SK-N-SH (cell line): ENCODE measurements at regions not wholly inside any gene's neighbourhood (a gene's known extent, or its start where the extent isn't known, plus 50 kb on each side); places are given as distances from the start of the nearest gene placed in this dataset.

ENCODE experiments used
- CTCF ChIA-PET: fragments of 300-600, 350-600 bp; formaldehyde crosslinking; extraction: SDS; loops from one replicate; lab custom pipeline; 2021; lab: Yijun Ruan, JAX
- POLR2A ChIA-PET: fragments of 350-600 bp; sonication (Branson Sonifier 250); formaldehyde crosslinking; extraction: SDS; loops from one replicate; lab custom pipeline; 2020; ENCODE audit warnings: antibody characterized with exemption, inconsistent platforms; lab: Yijun Ruan, JAX
- DNase-seq: peaks from one replicate; pipeline ENCODE4 v3.0.0; 2012
- H2AFZ ChIP-seq: fragments of 200-600 bp; sonication (generic); 2 replicates; pipeline ENCODE4 v1.8.1; 2016; ENCODE audit warnings: antibody characterized with exemption, mild to moderate bottlenecking, low read depth
- H3F3A ChIP-seq: fragments of 200-600 bp; sonication (generic); replicated peaks from 2 replicates; pipeline ENCODE3; 2016; ENCODE audit warnings: antibody characterized with exemption, mild to moderate bottlenecking; ENCODE audit not compliant: insufficient read depth
- H3K27ac ChIP-seq, 2 experiments: fragments of 200-500 bp in 1 of 2; fragments of 200-600 bp in 1 of 2; sonication (Bioruptor generic) in 1 of 2; sonication (generic), shearing (Covaris generic) in 1 of 2; 2 replicates each; pipeline versions ENCODE4 v1.5.1 to v1.6.1; 2014 to 2016; ENCODE audit warnings: low read depth in 2 of 2, inconsistent platforms in 1 of 2, low read length in 1 of 2, mild to moderate bottlenecking in 1 of 2, mixed read lengths in 1 of 2
- H3K27me3 ChIP-seq: fragments of 200-600 bp; sonication (generic), shearing (Covaris generic); 2 replicates; pipeline ENCODE4 v1.6.1; 2016; ENCODE audit warnings: mixed run types; ENCODE audit not compliant: insufficient read depth
- H3K36me3 ChIP-seq, 2 experiments: fragments of 200-500 bp in 1 of 2; fragments of 200-600 bp in 1 of 2; sonication (Bioruptor generic) in 1 of 2; sonication (generic) in 1 of 2; replicated peaks in 1 of 2; 2 replicates each; pipeline versions ENCODE3 to v1.5.1; 2014 to 2016; ENCODE audit warnings: low read length in 1 of 2, mild to moderate bottlenecking in 1 of 2; ENCODE audit not compliant: insufficient read depth in 2 of 2, control insufficient read depth in 1 of 2
- H3K4me1 ChIP-seq, 2 experiments: fragments of 200-500 bp in 1 of 2; fragments of 200-600 bp in 1 of 2; sonication (Bioruptor generic) in 1 of 2; sonication (generic), shearing (Covaris generic) in 1 of 2; 2 replicates each; pipeline versions ENCODE4 v1.5.1 to v1.6.1; 2014 to 2016; ENCODE audit warnings: low read depth in 1 of 2, low read length in 1 of 2, mixed run types in 1 of 2; ENCODE audit not compliant: insufficient read depth in 2 of 2, control insufficient read depth in 1 of 2
- H3K4me2 ChIP-seq: fragments of 200-600 bp; sonication (generic), shearing (Covaris generic); 2 replicates; pipeline ENCODE4 v1.6.1; 2017; ENCODE audit warnings: mixed run types
- H3K4me3 ChIP-seq, 2 experiments: fragments of 200-500 bp in 1 of 2; fragments of 200-600 bp in 1 of 2; sonication (Bioruptor generic) in 1 of 2; sonication (generic), shearing (Covaris generic) in 1 of 2; 2 replicates each; pipeline versions ENCODE4 v1.5.1 to v1.8.1; 2014 to 2016; ENCODE audit warnings: low read depth in 2 of 2, inconsistent platforms in 1 of 2, low read length in 1 of 2, mild to moderate bottlenecking in 1 of 2, mixed read lengths in 1 of 2, moderate library complexity in 1 of 2
- H3K79me2 ChIP-seq: fragments of 200-600 bp; sonication (generic); 2 replicates; pipeline ENCODE4 v1.8.1; 2017; ENCODE audit warnings: mild to moderate bottlenecking; ENCODE audit not compliant: insufficient read depth
- H3K9ac ChIP-seq: fragments of 200-600 bp; sonication (generic); 2 replicates; pipeline ENCODE4 v1.6.1; 2017; ENCODE audit warnings: mixed run types
- H3K9me2 ChIP-seq: fragments of 200-600 bp; sonication (generic); 2 replicates; pipeline ENCODE4 v1.6.1; 2017; ENCODE audit warnings: mixed run types
- H3K9me3 ChIP-seq: fragments of 200-600 bp; sonication (generic); 2 replicates; pipeline ENCODE4 v1.6.1; 2017; ENCODE audit warnings: mixed run types, mild to moderate bottlenecking, moderate library complexity
- H4K20me1 ChIP-seq: fragments of 200-600 bp; sonication (generic); 2 replicates; pipeline ENCODE4 v1.6.1; 2017; ENCODE audit warnings: mild to moderate bottlenecking, mixed run types; ENCODE audit not compliant: insufficient read depth
- EP300 ChIP-seq, 2 experiments: IDR thresholded peaks; 2 replicates each; pipeline versions ENCODE4 v1.4.0 to v1.6.1; 2012; ENCODE audit warnings: borderline replicate concordance in 1 of 2, low read depth in 1 of 2, low read length in 1 of 2
- FOSL2 ChIP-seq: IDR thresholded peaks from 2 replicates; pipeline ENCODE4 v1.4.0; 2012; ENCODE audit warnings: low read depth, mild to moderate bottlenecking, moderate library complexity, borderline replicate concordance
- FOXJ3 ChIP-seq: sonication (generic); formaldehyde crosslinking; IDR thresholded peaks from 2 replicates; pipeline ENCODE4 v1.5.1; 2020; ENCODE audit warnings: mild to moderate bottlenecking, missing genetic modification reagents
- FOXM1 ChIP-seq: IDR thresholded peaks from 2 replicates; pipeline ENCODE4 v1.4.0; 2012; ENCODE audit warnings: low read depth, mild to moderate bottlenecking
- GATA2 ChIP-seq: sonication (generic); formaldehyde crosslinking; IDR thresholded peaks from 2 replicates; pipeline ENCODE4 v1.5.0; 2020; ENCODE audit warnings: mild to moderate bottlenecking, missing genetic modification reagents
- JUND ChIP-seq: IDR thresholded peaks from 2 replicates; pipeline ENCODE4 v1.4.0; 2012
- MAX ChIP-seq: IDR thresholded peaks from 2 replicates; pipeline ENCODE4 v1.4.0; 2012; ENCODE audit warnings: low read depth
- MEF2A ChIP-seq: IDR thresholded peaks from 2 replicates; pipeline ENCODE4 v1.4.0; 2012; ENCODE audit warnings: low read depth, borderline replicate concordance
- MXI1 ChIP-seq: IDR thresholded peaks from 2 replicates; pipeline ENCODE4 v1.6.1; 2012; ENCODE audit warnings: mild to moderate bottlenecking, low read depth, low read length, improper control_type of control experiment
- NFIC ChIP-seq: IDR thresholded peaks from 2 replicates; pipeline ENCODE4 v1.4.0; 2012; ENCODE audit warnings: borderline replicate concordance
- NRF1 ChIP-seq: IDR thresholded peaks from 2 replicates; pipeline ENCODE4 v1.6.1; 2012; ENCODE audit warnings: low read depth, mild to moderate bottlenecking, low read length
- RXRA ChIP-seq: IDR thresholded peaks from 2 replicates; pipeline ENCODE4 v1.4.0; 2012; ENCODE audit warnings: low read depth, mild to moderate bottlenecking, borderline replicate concordance
- SIN3A ChIP-seq: IDR thresholded peaks from 2 replicates; pipeline ENCODE4 v1.6.1; 2012; ENCODE audit warnings: low read depth, mild to moderate bottlenecking, low read length, moderate library complexity, borderline replicate concordance
- SMC3 ChIP-seq: IDR thresholded peaks from 2 replicates; pipeline ENCODE4 v1.6.1; 2012; ENCODE audit warnings: low read depth, low read length, improper control_type of control experiment
- TAF1 ChIP-seq: IDR thresholded peaks from 2 replicates; pipeline ENCODE4 v1.6.1; 2012; ENCODE audit warnings: low read depth, mild to moderate bottlenecking, low read length, moderate library complexity, borderline replicate concordance
- TCF12 ChIP-seq: IDR thresholded peaks from 2 replicates; pipeline ENCODE4 v1.4.0; 2012
- TEAD4 ChIP-seq: IDR thresholded peaks from 2 replicates; pipeline ENCODE4 v1.4.0; 2012; ENCODE audit warnings: mild to moderate bottlenecking, borderline replicate concordance; ENCODE audit not compliant: insufficient read depth
- WGBS: methylation state at CpG from one replicate; pipeline ENCODE4 v1.1.6; 2017; ENCODE audit warnings: low lambda C conversion rate; 5-methylcytosine and 5-hydroxymethylcytosine counted together
- TF ChIP-seq, protein P1 (sequence below): IDR thresholded peaks from 2 replicates; pipeline ENCODE4 v1.6.1; 2012; ENCODE audit warnings: mild to moderate bottlenecking, low read depth, low read length, moderate library complexity
- TF ChIP-seq, protein P2 (sequence below): IDR thresholded peaks from 2 replicates; pipeline ENCODE4 v1.4.0; 2012; ENCODE audit warnings: low read depth, borderline replicate concordance

DNA sequence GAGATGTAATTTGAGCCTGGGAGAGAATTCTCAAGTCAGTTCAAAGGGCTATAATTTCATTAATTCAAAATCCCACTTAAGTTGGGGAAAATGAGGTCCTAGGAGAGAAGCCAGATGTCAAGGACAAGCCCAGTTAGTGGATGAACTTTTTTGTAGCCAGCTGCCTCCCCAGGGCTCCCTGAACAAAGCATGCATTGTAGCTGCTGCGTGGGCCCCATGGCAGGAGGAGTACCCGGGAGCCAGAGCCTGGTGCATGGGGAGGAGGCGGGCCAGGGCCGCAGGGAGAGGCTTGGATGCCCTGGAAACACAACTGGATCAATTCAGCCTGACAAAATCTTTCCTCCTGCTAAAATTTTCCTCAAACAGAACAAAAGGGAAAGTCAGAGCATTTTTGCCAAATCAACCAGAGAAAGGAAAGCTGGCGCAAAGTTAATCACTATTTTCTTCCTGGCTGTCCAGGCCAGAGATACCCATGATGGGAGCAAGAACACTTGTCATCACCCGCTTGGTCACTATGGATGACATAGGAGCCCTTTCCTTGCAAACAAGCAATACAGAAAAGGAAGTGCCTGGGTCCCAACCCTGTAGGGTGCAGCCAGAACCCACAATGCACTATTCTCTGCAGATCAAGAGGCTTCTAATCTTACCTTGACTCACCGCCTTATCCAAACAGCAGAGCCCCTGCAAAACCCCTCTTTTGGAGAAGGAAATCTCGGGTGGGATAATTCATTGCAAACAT is 248.1 kb upstream of the RAB4A start:
- TF ChIP-seq FOSL2 (no peak), MXI1 (no peak), EP300 (IDR thresholded peaks at IDR 0.05; ENCODE audit: borderline replicate concordance in 1 of 2, low read depth in 1 of 2, low read length in 1 of 2) (no peak), FOXJ3 (CRISPR knock-in tag) (no peak), RXRA (no peak), NRF1 (no peak)
- TF ChIP-seq, all 33 proteins: peak for 0
- Histone ChIP-seq H4K20me1 (no peaks in the 10 kb centered on the region), H3K4me1 (peaks cover 10 to 11% of the 10 kb centered on the region in 2 experiments; a peak in 2 of 4 replicates), H3K36me3 (no peaks in the 10 kb centered on the region), H3F3A (no peaks in the 10 kb centered on the region), H3K9me2 (no peaks in the 10 kb centered on the region), H3K4me3 (no peak overlapping the region), H3K9ac (no peak overlapping the region), H3K27ac (no peak overlapping the region), H3K27me3 (no peaks in the 10 kb centered on the region), H3K4me2 (no peak overlapping the region), H2AFZ (no peak overlapping the region), H3K79me2 (no peaks in the 10 kb centered on the region), H3K9me3 (no peaks in the 10 kb centered on the region)
- CTCF ChIA-PET, result interaction anchor here (1.2 to 2.3 kb wide), 2 partner anchors 12 to 287 kb away, joined by 5 to 7 read pairs; partner anchors contain the start of gene RHOU
- POLR2A ChIA-PET, result no interaction called here
- WGBS, result 90% methylated on average over 7 of the region's 8 CpGs
- DNase-seq, result no peak

- POLR2A ChIA-PET, result no interaction called here
- Histone ChIP-seq H2AFZ (no peak overlapping the region), H3K9me2 (no peaks in the 10 kb centered on the region), H3F3A (no peaks in the 10 kb centered on the region), H3K4me2 (peak overlapping the region; percentile 48; the same call in 1 of the 2 replicates), H3K79me2 (no peaks in the 10 kb centered on the region), H3K36me3 (no peaks in the 10 kb centered on the region), H3K4me3 (no peak overlapping the region), H3K9ac (no peak overlapping the region), H3K4me1 (peaks cover 10 to 16% of the 10 kb centered on the region in 2 experiments; a peak in 2 of 4 replicates), H3K27ac (no peak overlapping the region), H4K20me1 (no peaks in the 10 kb centered on the region), H3K9me3 (no peaks in the 10 kb centered on the region), H3K27me3 (no peaks in the 10 kb centered on the region)
- 97% methylated on average over 11 of the region's 11 CpGs for WGBS
- no peak for DNase-seq
- CTCF ChIA-PET, result interaction anchor here (1.2 to 2.3 kb wide), 2 partner anchors 11 to 288 kb away, joined by 5 to 7 read pairs; partner anchors contain the start of gene RHOU
- TF ChIP-seq SIN3A (no peak), TEAD4 (no peak), NRF1 (no peak), MAX (no peak), MEF2A (no peak), TAF1 (no peak), GATA2 (CRISPR knock-in tag) (no peak), JUND (no peak), TCF12 (no peak), NFIC (no peak), EP300 (IDR thresholded peaks at IDR 0.05; ENCODE audit: borderline replicate concordance in 1 of 2, low read depth in 1 of 2, low read length in 1 of 2) (no peak), MXI1 (no peak), FOXM1 (no peak), RXRA (no peak), SMC3 (no peak), FOXJ3 (CRISPR knock-in tag) (no peak)
- TF ChIP-seq, protein P1, sequence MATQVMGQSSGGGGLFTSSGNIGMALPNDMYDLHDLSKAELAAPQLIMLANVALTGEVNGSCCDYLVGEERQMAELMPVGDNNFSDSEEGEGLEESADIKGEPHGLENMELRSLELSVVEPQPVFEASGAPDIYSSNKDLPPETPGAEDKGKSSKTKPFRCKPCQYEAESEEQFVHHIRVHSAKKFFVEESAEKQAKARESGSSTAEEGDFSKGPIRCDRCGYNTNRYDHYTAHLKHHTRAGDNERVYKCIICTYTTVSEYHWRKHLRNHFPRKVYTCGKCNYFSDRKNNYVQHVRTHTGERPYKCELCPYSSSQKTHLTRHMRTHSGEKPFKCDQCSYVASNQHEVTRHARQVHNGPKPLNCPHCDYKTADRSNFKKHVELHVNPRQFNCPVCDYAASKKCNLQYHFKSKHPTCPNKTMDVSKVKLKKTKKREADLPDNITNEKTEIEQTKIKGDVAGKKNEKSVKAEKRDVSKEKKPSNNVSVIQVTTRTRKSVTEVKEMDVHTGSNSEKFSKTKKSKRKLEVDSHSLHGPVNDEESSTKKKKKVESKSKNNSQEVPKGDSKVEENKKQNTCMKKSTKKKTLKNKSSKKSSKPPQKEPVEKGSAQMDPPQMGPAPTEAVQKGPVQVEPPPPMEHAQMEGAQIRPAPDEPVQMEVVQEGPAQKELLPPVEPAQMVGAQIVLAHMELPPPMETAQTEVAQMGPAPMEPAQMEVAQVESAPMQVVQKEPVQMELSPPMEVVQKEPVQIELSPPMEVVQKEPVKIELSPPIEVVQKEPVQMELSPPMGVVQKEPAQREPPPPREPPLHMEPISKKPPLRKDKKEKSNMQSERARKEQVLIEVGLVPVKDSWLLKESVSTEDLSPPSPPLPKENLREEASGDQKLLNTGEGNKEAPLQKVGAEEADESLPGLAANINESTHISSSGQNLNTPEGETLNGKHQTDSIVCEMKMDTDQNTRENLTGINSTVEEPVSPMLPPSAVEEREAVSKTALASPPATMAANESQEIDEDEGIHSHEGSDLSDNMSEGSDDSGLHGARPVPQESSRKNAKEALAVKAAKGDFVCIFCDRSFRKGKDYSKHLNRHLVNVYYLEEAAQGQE, result no peak
- TF ChIP-seq, protein P2, sequence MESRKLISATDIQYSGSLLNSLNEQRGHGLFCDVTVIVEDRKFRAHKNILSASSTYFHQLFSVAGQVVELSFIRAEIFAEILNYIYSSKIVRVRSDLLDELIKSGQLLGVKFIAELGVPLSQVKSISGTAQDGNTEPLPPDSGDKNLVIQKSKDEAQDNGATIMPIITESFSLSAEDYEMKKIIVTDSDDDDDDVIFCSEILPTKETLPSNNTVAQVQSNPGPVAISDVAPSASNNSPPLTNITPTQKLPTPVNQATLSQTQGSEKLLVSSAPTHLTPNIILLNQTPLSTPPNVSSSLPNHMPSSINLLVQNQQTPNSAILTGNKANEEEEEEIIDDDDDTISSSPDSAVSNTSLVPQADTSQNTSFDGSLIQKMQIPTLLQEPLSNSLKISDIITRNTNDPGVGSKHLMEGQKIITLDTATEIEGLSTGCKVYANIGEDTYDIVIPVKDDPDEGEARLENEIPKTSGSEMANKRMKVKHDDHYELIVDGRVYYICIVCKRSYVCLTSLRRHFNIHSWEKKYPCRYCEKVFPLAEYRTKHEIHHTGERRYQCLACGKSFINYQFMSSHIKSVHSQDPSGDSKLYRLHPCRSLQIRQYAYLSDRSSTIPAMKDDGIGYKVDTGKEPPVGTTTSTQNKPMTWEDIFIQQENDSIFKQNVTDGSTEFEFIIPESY, result no peak
Measured at GRCh38 chr1:229023651-229024300, 247.1 kb upstream of the RAB4A start.
